Vagina (tissue), 2 donors: ENCODE measurements at regions not wholly inside any gene's neighbourhood (a gene's known extent, or its start where the extent isn't known, plus 50 kb on each side); places are given as distances from the start of the nearest gene placed in this dataset.

Experiments used
- CTCF ChIP-seq, 3 experiments: fragments of 450-650 bp in 2 of 3; fragments of 200-600 bp in 1 of 3; sonication (generic) in 1 of 3; IDR thresholded peaks; one replicate each; pipeline ENCODE4 v1.5.1; 2017 to 2019; ENCODE audit warnings: antibody characterized with exemption in 3 of 3, mild to moderate bottlenecking in 2 of 3, moderate library complexity in 2 of 3
- POLR2AphosphoS5 ChIP-seq, 2 donors: sonication (generic); formaldehyde crosslinking; IDR thresholded peaks; one replicate each; pipeline ENCODE4 v1.9.0; 2017; ENCODE audit warnings: antibody characterized with exemption in 2 of 2, mild to moderate bottlenecking in 2 of 2, low read depth in 1 of 2; ENCODE audit not compliant: insufficient read depth in 1 of 2

DNA sequence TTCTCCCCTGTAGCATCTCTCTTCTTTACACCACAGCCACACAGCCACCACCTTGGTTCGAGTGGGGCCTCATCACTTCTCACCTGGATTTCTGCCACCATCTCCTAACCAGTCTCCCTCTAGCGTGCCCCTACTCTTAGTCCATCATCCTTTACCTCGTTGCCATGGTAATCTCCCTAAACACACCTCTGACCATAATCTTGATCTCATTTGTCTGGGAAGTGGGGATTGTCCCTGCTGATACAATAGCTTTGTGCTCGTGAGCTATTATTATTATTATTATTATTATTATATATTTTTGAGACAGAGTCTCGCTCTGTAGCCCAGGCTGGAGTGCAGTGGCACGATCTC is 76.5 kb upstream of the HSPA9 start:
- TF ChIP-seq CTCF (IDR thresholded peaks at IDR 0.05) (no peak), POLR2AphosphoS5 (IDR thresholded peaks at IDR 0.05; ENCODE audit: insufficient read depth in 1 of 2, low read depth in 1 of 2) (no peak)
